ENCODE measurements at regions not wholly inside any gene's neighbourhood (a gene's known extent, or its start where the extent isn't known, plus 50 kb on each side); places are given as distances from the start of the nearest gene placed in this dataset.

- H3K36me3 ChIP-seq (ENCODE audit: control insufficient read depth, insufficient read depth, low read length): no peaks in the 10 kb centered on the region
- no peaks in the 10 kb centered on the region for H3K9me3 ChIP-seq (replicated peaks; ENCODE audit: control insufficient read depth, low read depth, low read length)
- H3K27me3 ChIP-seq (ENCODE audit: control insufficient read depth, insufficient read depth, low read length): no peaks in the 10 kb centered on the region
- no peak overlapping the region for H3K27ac ChIP-seq (ENCODE audit: low read length)
- 100% methylated on average over 1 of the region's 1 CpG for WGBS (ENCODE audit: insufficient coverage)
- H3K4me3 ChIP-seq (ENCODE audit: low read length): no peak overlapping the region
- no peak for DNase-seq
- no peaks in the 10 kb centered on the region for H3K4me1 ChIP-seq (ENCODE audit: control insufficient read depth, insufficient read depth, low read length)
Observed at GRCh38 chr2:177063331-177063730, 149.3 kb upstream of the HNRNPA3 start.

- H3K27ac ChIP-seq (ENCODE audit: low read length): no peak overlapping the region
- H3K4me3 ChIP-seq (ENCODE audit: low read length): no peak overlapping the region
- WGBS (ENCODE audit: insufficient coverage): 0% methylated on average over 1 of the region's 4 CpGs
Observed at GRCh38 chr2:177064422-177064821, 148.2 kb upstream of the HNRNPA3 start.

GRCh38 chr2:177068967-177069366 lies 143.6 kb upstream of the HNRNPA3 start:
- no peaks in the 10 kb centered on the region for H3K4me1 ChIP-seq (ENCODE audit: control insufficient read depth, insufficient read depth, low read length)
- no peak overlapping the region for H3K27ac ChIP-seq (ENCODE audit: low read length)
- H3K27me3 ChIP-seq (ENCODE audit: control insufficient read depth, insufficient read depth, low read length): no peaks in the 10 kb centered on the region
- WGBS (ENCODE audit: insufficient coverage): no CpG with 5 or more reads among the region's 1 CpG
- no peaks in the 10 kb centered on the region for H3K36me3 ChIP-seq (ENCODE audit: control insufficient read depth, insufficient read depth, low read length)
- H3K9me3 ChIP-seq (replicated peaks; ENCODE audit: control insufficient read depth, low read depth, low read length): no peaks in the 10 kb centered on the region
- no peak for DNase-seq
- no peak overlapping the region for H3K4me3 ChIP-seq (ENCODE audit: low read length)

More at GRCh38 chr2:177064422-177064821, 148.2 kb upstream of the HNRNPA3 start:
- Histone ChIP-seq H3K36me3 (ENCODE audit: control insufficient read depth, insufficient read depth, low read length) (no peaks in the 10 kb centered on the region), H3K9me3 (replicated peaks; ENCODE audit: control insufficient read depth, low read depth, low read length) (no peaks in the 10 kb centered on the region), H3K27me3 (ENCODE audit: control insufficient read depth, insufficient read depth, low read length) (no peaks in the 10 kb centered on the region), H3K4me1 (ENCODE audit: control insufficient read depth, insufficient read depth, low read length) (no peaks in the 10 kb centered on the region)
- DNase-seq: no peak

GRCh38 chr2:177072090-177072489 lies 140.5 kb upstream of the HNRNPA3 start:
- no peaks in the 10 kb centered on the region for H3K4me1 ChIP-seq (ENCODE audit: control insufficient read depth, insufficient read depth, low read length)
- no peaks in the 10 kb centered on the region for H3K27me3 ChIP-seq (ENCODE audit: control insufficient read depth, insufficient read depth, low read length)
- H3K4me3 ChIP-seq (ENCODE audit: low read length): no peak overlapping the region
- no peak overlapping the region for H3K27ac ChIP-seq (ENCODE audit: low read length)
- no peaks in the 10 kb centered on the region for H3K36me3 ChIP-seq (ENCODE audit: control insufficient read depth, insufficient read depth, low read length)
- no CpG with 5 or more reads among the region's 2 CpGs for WGBS (ENCODE audit: insufficient coverage)
- H3K9me3 ChIP-seq (replicated peaks; ENCODE audit: control insufficient read depth, low read depth, low read length): no peaks in the 10 kb centered on the region
- DNase-seq: peak; percentile 63

GRCh38 chr2:177073611-177074010 lies 139.0 kb upstream of the HNRNPA3 start:
- DNase-seq: no peak
- Histone ChIP-seq H3K9me3 (replicated peaks; ENCODE audit: control insufficient read depth, low read depth, low read length) (no peaks in the 10 kb centered on the region), H3K27me3 (ENCODE audit: control insufficient read depth, insufficient read depth, low read length) (no peaks in the 10 kb centered on the region), H3K4me1 (ENCODE audit: control insufficient read depth, insufficient read depth, low read length) (no peaks in the 10 kb centered on the region), H3K4me3 (ENCODE audit: low read length) (no peak overlapping the region), H3K27ac (ENCODE audit: low read length) (no peak overlapping the region), H3K36me3 (ENCODE audit: control insufficient read depth, insufficient read depth, low read length) (no peaks in the 10 kb centered on the region)

- H3K4me3 ChIP-seq (ENCODE audit: low read length): no peak overlapping the region
- H3K9me3 ChIP-seq (replicated peaks; ENCODE audit: control insufficient read depth, low read depth, low read length): no peaks in the 10 kb centered on the region
- no peaks in the 10 kb centered on the region for H3K36me3 ChIP-seq (ENCODE audit: control insufficient read depth, insufficient read depth, low read length)
- H3K27me3 ChIP-seq (ENCODE audit: control insufficient read depth, insufficient read depth, low read length): no peaks in the 10 kb centered on the region
- H3K27ac ChIP-seq (ENCODE audit: low read length): no peak overlapping the region
- DNase-seq: no peak
- H3K4me1 ChIP-seq (ENCODE audit: control insufficient read depth, insufficient read depth, low read length): no peaks in the 10 kb centered on the region
- 89% methylated on average over 3 of the region's 5 CpGs for WGBS (ENCODE audit: insufficient coverage)
Observed at GRCh38 chr2:177074099-177074710, 138.4 kb upstream of the HNRNPA3 start.

GRCh38 chr2:177075254-177075653 lies 137.3 kb upstream of the HNRNPA3 start:
- no peak overlapping the region for H3K27ac ChIP-seq (ENCODE audit: low read length)
- H3K4me1 ChIP-seq (ENCODE audit: control insufficient read depth, insufficient read depth, low read length): no peaks in the 10 kb centered on the region
- H3K4me3 ChIP-seq (ENCODE audit: low read length): no peak overlapping the region
- DNase-seq: no peak
- H3K27me3 ChIP-seq (ENCODE audit: control insufficient read depth, insufficient read depth, low read length): no peaks in the 10 kb centered on the region
- H3K36me3 ChIP-seq (ENCODE audit: control insufficient read depth, insufficient read depth, low read length): no peaks in the 10 kb centered on the region
- WGBS (ENCODE audit: insufficient coverage): 60% methylated on average over 1 of the region's 3 CpGs
- no peaks in the 10 kb centered on the region for H3K9me3 ChIP-seq (replicated peaks; ENCODE audit: control insufficient read depth, low read depth, low read length)

- Histone ChIP-seq H3K27me3 (ENCODE audit: control insufficient read depth, insufficient read depth, low read length) (no peaks in the 10 kb centered on the region), H3K4me3 (ENCODE audit: low read length) (no peak overlapping the region), H3K4me1 (ENCODE audit: control insufficient read depth, insufficient read depth, low read length) (no peaks in the 10 kb centered on the region), H3K36me3 (ENCODE audit: control insufficient read depth, insufficient read depth, low read length) (no peaks in the 10 kb centered on the region), H3K27ac (ENCODE audit: low read length) (no peak overlapping the region), H3K9me3 (replicated peaks; ENCODE audit: control insufficient read depth, low read depth, low read length) (no peaks in the 10 kb centered on the region)
- DNase-seq: no peak
- WGBS (ENCODE audit: insufficient coverage): 71% methylated on average over 1 of the region's 4 CpGs
Observed at GRCh38 chr2:177076636-177077179, 135.9 kb upstream of the HNRNPA3 start.

- no peaks in the 10 kb centered on the region for H3K9me3 ChIP-seq (replicated peaks; ENCODE audit: control insufficient read depth, low read depth, low read length)
- no peak for DNase-seq
- no peaks in the 10 kb centered on the region for H3K4me1 ChIP-seq (ENCODE audit: control insufficient read depth, insufficient read depth, low read length)
- H3K27me3 ChIP-seq (ENCODE audit: control insufficient read depth, insufficient read depth, low read length): no peaks in the 10 kb centered on the region
- no peaks in the 10 kb centered on the region for H3K36me3 ChIP-seq (ENCODE audit: control insufficient read depth, insufficient read depth, low read length)
- H3K27ac ChIP-seq (ENCODE audit: low read length): no peak overlapping the region
- no peak overlapping the region for H3K4me3 ChIP-seq (ENCODE audit: low read length)
- WGBS (ENCODE audit: insufficient coverage): no CpG with 5 or more reads among the region's 2 CpGs
Observed at GRCh38 chr2:177077778-177078177, 134.8 kb upstream of the HNRNPA3 start.

GRCh38 chr2:177078416-177078815 lies 134.2 kb upstream of the HNRNPA3 start:
- no peak overlapping the region for H3K27ac ChIP-seq (ENCODE audit: low read length)
- 83% methylated on average over 1 of the region's 3 CpGs for WGBS (ENCODE audit: insufficient coverage)
- peak; percentile 69 for DNase-seq
- H3K4me3 ChIP-seq (ENCODE audit: low read length): no peak overlapping the region
- no peaks in the 10 kb centered on the region for H3K9me3 ChIP-seq (replicated peaks; ENCODE audit: control insufficient read depth, low read depth, low read length)
- no peaks in the 10 kb centered on the region for H3K4me1 ChIP-seq (ENCODE audit: control insufficient read depth, insufficient read depth, low read length)
- H3K27me3 ChIP-seq (ENCODE audit: control insufficient read depth, insufficient read depth, low read length): no peaks in the 10 kb centered on the region
- H3K36me3 ChIP-seq (ENCODE audit: control insufficient read depth, insufficient read depth, low read length): no peaks in the 10 kb centered on the region

GRCh38 chr2:177078855-177079254 lies 133.7 kb upstream of the HNRNPA3 start:
- Histone ChIP-seq H3K4me3 (ENCODE audit: low read length) (no peak overlapping the region), H3K27ac (ENCODE audit: low read length) (no peak overlapping the region), H3K9me3 (replicated peaks; ENCODE audit: control insufficient read depth, low read depth, low read length) (no peaks in the 10 kb centered on the region), H3K36me3 (ENCODE audit: control insufficient read depth, insufficient read depth, low read length) (no peaks in the 10 kb centered on the region), H3K4me1 (ENCODE audit: control insufficient read depth, insufficient read depth, low read length) (no peaks in the 10 kb centered on the region), H3K27me3 (ENCODE audit: control insufficient read depth, insufficient read depth, low read length) (no peaks in the 10 kb centered on the region)
- WGBS (ENCODE audit: insufficient coverage): 100% methylated on average over 1 of the region's 3 CpGs
- no peak for DNase-seq
